Omental fat pad (tissue), 3 donors: ENCODE measurements at regions not wholly inside any gene's neighbourhood (a gene's known extent, or its start where the extent isn't known, plus 50 kb on each side); places are given as distances from the start of the nearest gene placed in this dataset.

ENCODE experiments used
- ATAC-seq: fragments of 150-250 bp; one replicate; pipeline ENCODE4 v1.9.1; 2016; ENCODE audit warnings: mild to moderate bottlenecking, moderate library complexity; ENCODE audit not compliant: low FRiP score
- DNase-seq: peaks from one replicate; pipeline ENCODE4 v3.0.0-alpha.2; 2019; ENCODE audit warnings: low spot score
- CTCF ChIP-seq, 3 donors: fragments of 450-650 bp; IDR thresholded peaks; one replicate each; pipeline ENCODE4 v1.5.1; 2016 to 2017; ENCODE audit warnings: antibody characterized with exemption in 3 of 3, mild to moderate bottlenecking in 3 of 3, moderate library complexity in 2 of 3

- DNase-seq (no peak), ATAC-seq (no peak)
- no peak for TF ChIP-seq CTCF (IDR thresholded peaks at IDR 0.05)
These were observed 142.7 kb downstream of the ADCYAP1 start for GRCh38 chr18:1047406-1047805.

- no peak for TF ChIP-seq CTCF (IDR thresholded peaks at IDR 0.05)
- ATAC-seq = no peak
These were observed 143.4 kb downstream of the ADCYAP1 start for GRCh38 chr18:1048032-1048431.

GRCh38 chr18:1049173-1049572, 144.5 kb downstream of the ADCYAP1 start:
- no peak for TF ChIP-seq CTCF (IDR thresholded peaks at IDR 0.05)
- DNase-seq (no peak), ATAC-seq (no peak)

More at GRCh38 chr18:1048032-1048431, 143.4 kb downstream of the ADCYAP1 start:
- no peak for DNase-seq

- TF ChIP-seq CTCF (IDR thresholded peaks at IDR 0.05) = no peak
- ATAC-seq (no peak), DNase-seq (no peak)
These were observed 145.5 kb downstream of the ADCYAP1 start for GRCh38 chr18:1050012-1050657.

GRCh38 chr18:1052301-1052700, 147.6 kb downstream of the ADCYAP1 start:
- no peak for ATAC-seq
- no peak for TF ChIP-seq CTCF (IDR thresholded peaks at IDR 0.05)
- no peak for DNase-seq

- TF ChIP-seq CTCF (IDR thresholded peaks at IDR 0.05) = no peak
- DNase-seq = no peak
- no peak for ATAC-seq
These were observed 149.0 kb downstream of the ADCYAP1 start for GRCh38 chr18:1053331-1054315.
